ENCODE measurements at regions not wholly inside any gene's neighbourhood (a gene's known extent, or its start where the extent isn't known, plus 50 kb on each side); places are given as distances from the start of the nearest gene placed in this dataset.

GRCh38 chr3:148254402-148254801 is 443.3 kb upstream of the AGTR1 start:
- TF ChIP-seq CTCF (IDR thresholded peaks at IDR 0.05; ENCODE audit: insufficient read depth, low read length) (no peak), REST (IDR thresholded peaks at IDR 0.05; ENCODE audit: insufficient replicate concordance, low read depth) (no peak), POLR2AphosphoS5 (IDR thresholded peaks at IDR 0.05; ENCODE audit: low read depth) (no peak), SPI1 (IDR thresholded peaks at IDR 0.05; ENCODE audit: borderline replicate concordance, low read depth) (no peak), GABPA (IDR thresholded peaks at IDR 0.05; ENCODE audit: low read depth) (no peak)
- no peak for DNase-seq (ENCODE audit: low read depth in 1 of 2, low spot score in 1 of 2)
- Histone ChIP-seq H3K4me3 (replicated peaks; ENCODE audit: insufficient read depth, low read length) (no peak overlapping the region), H3K27ac (replicated peaks) (no peak overlapping the region), H3K27me3 (ENCODE audit: insufficient read depth, poor library complexity, severe bottlenecking) (no peaks in the 10 kb centered on the region)

- Histone ChIP-seq H3K27me3 (ENCODE audit: insufficient read depth, poor library complexity, severe bottlenecking) (no peaks in the 10 kb centered on the region), H3K27ac (replicated peaks) (no peak overlapping the region), H3K4me3 (replicated peaks; ENCODE audit: insufficient read depth, low read length) (no peak overlapping the region)
- TF ChIP-seq CTCF (IDR thresholded peaks at IDR 0.05; ENCODE audit: insufficient read depth, low read length) (no peak), REST (IDR thresholded peaks at IDR 0.05; ENCODE audit: insufficient replicate concordance, low read depth) (no peak), GABPA (IDR thresholded peaks at IDR 0.05; ENCODE audit: low read depth) (no peak), SPI1 (IDR thresholded peaks at IDR 0.05; ENCODE audit: borderline replicate concordance, low read depth) (no peak), POLR2AphosphoS5 (IDR thresholded peaks at IDR 0.05; ENCODE audit: low read depth) (no peak)
- DNase-seq (ENCODE audit: low read depth in 1 of 2, low spot score in 1 of 2) = no peak
These were observed 441.4 kb upstream of the AGTR1 start for GRCh38 chr3:148255981-148256969.

GRCh38 chr3:148262980-148263379 is 434.7 kb upstream of the AGTR1 start:
- DNase-seq (ENCODE audit: low read depth in 1 of 2, low spot score in 1 of 2) = no peak
- Histone ChIP-seq H3K27ac (replicated peaks) (no peak overlapping the region), H3K4me3 (replicated peaks; ENCODE audit: insufficient read depth, low read length) (no peak overlapping the region), H3K27me3 (ENCODE audit: insufficient read depth, poor library complexity, severe bottlenecking) (no peaks in the 10 kb centered on the region)
- no peak for TF ChIP-seq POLR2AphosphoS5 (IDR thresholded peaks at IDR 0.05; ENCODE audit: low read depth)

- TF ChIP-seq SPI1 (IDR thresholded peaks at IDR 0.05; ENCODE audit: borderline replicate concordance, low read depth) (no peak), GABPA (IDR thresholded peaks at IDR 0.05; ENCODE audit: low read depth) (no peak), CTCF (IDR thresholded peaks at IDR 0.05; ENCODE audit: insufficient read depth, low read length) (no peak), POLR2AphosphoS5 (IDR thresholded peaks at IDR 0.05; ENCODE audit: low read depth) (no peak), REST (IDR thresholded peaks at IDR 0.05; ENCODE audit: insufficient replicate concordance, low read depth) (no peak)
- no peaks in the 10 kb centered on the region for H3K27me3 ChIP-seq (ENCODE audit: insufficient read depth, poor library complexity, severe bottlenecking)
- H3K4me3 ChIP-seq (replicated peaks; ENCODE audit: insufficient read depth, low read length) = no peak overlapping the region
- H3K27ac ChIP-seq (replicated peaks) = no peak overlapping the region
- no peak for DNase-seq (ENCODE audit: low read depth in 1 of 2, low spot score in 1 of 2)
These were observed 431.9 kb upstream of the AGTR1 start for GRCh38 chr3:148265841-148266240.

Data from HL-60 (cell line).